Thymus (tissue), 11 donors: ENCODE measurements at regions not wholly inside any gene's neighbourhood (a gene's known extent, or its start where the extent isn't known, plus 50 kb on each side); places are given as distances from the start of the nearest gene placed in this dataset.
A peak's percentile ranks its signal among the peaks of the same experiment; 100 is the strongest.

Source experiments
- DNase-seq, 9 donors: peaks; one replicate each; pipeline ENCODE4 v3.0.0-alpha.2; 2013; ENCODE audit warnings: low spot score in 9 of 9, low read depth in 6 of 9, missing footprints in 1 of 9
- H3K27ac ChIP-seq, 2 donors: one replicate each; pipeline ENCODE4 v1.5.1; 2013; ENCODE audit warnings: control low read depth in 1 of 2, low read depth in 1 of 2, low read length in 1 of 2, mild to moderate bottlenecking in 1 of 2, moderate library complexity in 1 of 2
- H3K27me3 ChIP-seq, 2 donors: one replicate each; pipeline ENCODE4 v1.5.1; 2013; ENCODE audit warnings: low read length in 1 of 2; ENCODE audit not compliant: control insufficient read depth in 2 of 2, insufficient read depth in 1 of 2
- H3K36me3 ChIP-seq, 2 donors: one replicate each; pipeline ENCODE4 v1.5.1; 2013; ENCODE audit warnings: low read length in 1 of 2, mild to moderate bottlenecking in 1 of 2, moderate library complexity in 1 of 2; ENCODE audit not compliant: control insufficient read depth in 2 of 2, insufficient read depth in 2 of 2
- H3K4me1 ChIP-seq, 2 donors: one replicate each; pipeline ENCODE4 v1.5.1; 2013; ENCODE audit warnings: low read length in 2 of 2; ENCODE audit not compliant: control insufficient read depth in 2 of 2, insufficient read depth in 2 of 2
- H3K4me3 ChIP-seq, 2 donors: one replicate each; pipeline ENCODE4 v1.5.1; 2013; ENCODE audit warnings: low read length in 2 of 2, control low read depth in 1 of 2, mild to moderate bottlenecking in 1 of 2
- H3K9me3 ChIP-seq, 2 donors: one replicate each; pipeline ENCODE4 v1.5.1; 2013; ENCODE audit warnings: low read length in 1 of 2, mild to moderate bottlenecking in 1 of 2; ENCODE audit not compliant: control insufficient read depth in 2 of 2, insufficient read depth in 1 of 2
- WGBS: extraction: QIAGEN DNeasy Blood & Tissue Kit; methylation state at CpG from one replicate; pipeline ENCODE4 v1.1.7; 2013; 5-methylcytosine and 5-hydroxymethylcytosine counted together
- donor health status: healthy.

DNA sequence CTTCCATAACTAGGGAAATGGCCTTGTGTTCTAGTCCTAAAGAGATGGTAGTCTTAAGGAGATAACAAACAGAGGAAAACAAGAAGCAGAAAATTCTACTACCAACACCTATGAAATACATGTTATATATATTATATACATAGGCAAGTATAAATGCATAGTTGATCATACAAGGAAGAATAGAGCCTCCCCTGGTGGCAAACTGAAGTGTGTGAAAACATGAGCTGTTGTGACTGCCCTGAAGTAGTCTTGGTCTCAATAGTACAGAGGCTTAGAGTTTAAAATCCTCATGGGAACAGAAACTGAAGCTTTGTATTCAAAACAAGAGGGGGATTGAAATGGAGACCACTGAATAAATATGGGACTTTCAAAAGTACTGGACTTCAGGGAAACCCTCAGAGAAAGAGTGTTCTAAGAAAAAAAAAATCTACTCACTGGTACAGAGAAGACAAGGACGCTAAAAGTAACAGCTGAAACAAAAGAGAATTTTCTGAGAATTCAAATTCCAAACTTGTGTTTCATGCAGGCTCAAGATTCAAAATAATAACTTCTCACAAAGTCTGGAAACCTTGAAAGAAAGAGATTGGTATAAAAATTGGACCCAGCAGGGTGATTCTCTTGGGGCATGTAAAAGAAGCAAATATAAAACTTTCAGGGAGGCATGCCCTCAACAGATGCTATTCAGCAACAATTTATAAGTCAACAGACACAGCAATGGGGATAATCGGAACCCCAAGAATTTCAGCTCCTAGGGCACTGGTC lies 59.7 kb upstream of the SAMD3 start:
- Histone ChIP-seq H3K36me3 (no peaks in the 10 kb centered on the region), H3K27ac (no peak overlapping the region), H3K4me1 (no peaks in the 10 kb centered on the region), H3K9me3 (no peaks in the 10 kb centered on the region), H3K27me3 (no peaks in the 10 kb centered on the region), H3K4me3 (no peak overlapping the region)
- DNase-seq = peak in 5 of 9 donors; percentile 4 to 54 (median 15)
- WGBS = 96% methylated on average over 2 of the region's 2 CpGs

DNA sequence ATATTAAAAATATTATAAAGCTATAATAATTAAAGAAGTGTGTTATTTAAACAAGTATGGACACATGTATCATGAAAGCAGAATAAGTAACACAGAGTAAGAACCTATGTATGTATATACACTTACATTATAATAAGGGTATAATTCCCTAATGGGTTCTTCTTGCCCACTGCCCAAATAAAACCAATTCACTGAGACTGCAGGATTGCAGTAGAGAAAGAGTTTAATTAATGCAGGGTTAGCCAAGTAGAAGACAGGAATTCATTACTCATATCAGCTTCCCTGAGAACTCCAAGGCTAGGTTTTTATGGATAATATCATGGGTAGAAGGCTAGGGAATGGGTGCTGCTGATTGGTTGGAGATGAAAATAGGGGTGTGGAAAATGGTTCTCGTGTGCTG lies 53.8 kb upstream of the SAMD3 start:
- no peaks in the 10 kb centered on the region for H3K27me3 ChIP-seq
- no peak for DNase-seq
- H3K4me1 ChIP-seq = no peaks in the 10 kb centered on the region
- peaks cover 0 to 3% of the 10 kb centered on the region in 2 donors for H3K9me3 ChIP-seq
- H3K36me3 ChIP-seq = no peaks in the 10 kb centered on the region
- no peak overlapping the region for H3K27ac ChIP-seq
- 97% methylated on average over 1 of the region's 1 CpG for WGBS
- no peak overlapping the region for H3K4me3 ChIP-seq

DNA sequence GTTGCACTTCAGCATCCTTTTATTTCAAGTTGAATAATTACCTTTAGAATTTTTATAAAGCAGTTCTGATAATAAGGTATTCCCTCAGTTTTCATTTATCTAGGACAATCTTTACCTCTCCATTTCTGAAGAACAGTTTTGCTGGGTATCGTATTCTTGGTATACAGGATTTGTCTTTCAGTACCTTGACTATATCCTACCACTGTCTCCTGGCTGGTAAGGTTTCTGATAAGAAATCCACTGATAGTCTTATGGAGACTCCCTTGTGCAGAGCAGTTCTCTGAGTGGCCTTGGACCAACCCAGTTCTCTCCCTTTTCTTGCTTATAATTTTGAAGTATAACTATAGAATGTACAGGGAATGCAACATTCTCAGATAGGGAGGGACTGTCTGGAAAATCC lies 51.3 kb upstream of the SAMD3 start:
- no peaks in the 10 kb centered on the region for H3K27me3 ChIP-seq
- no peaks in the 10 kb centered on the region for H3K36me3 ChIP-seq
- no peak overlapping the region for H3K27ac ChIP-seq
- H3K4me3 ChIP-seq = no peak overlapping the region
- no peaks in the 10 kb centered on the region for H3K4me1 ChIP-seq
- H3K9me3 ChIP-seq = peaks cover 0 to 3% of the 10 kb centered on the region in 2 donors
- DNase-seq = no peak
- WGBS = 96% methylated on average over 1 of the region's 1 CpG
